ENCODE measurements at regions not wholly inside any gene's neighbourhood (a gene's known extent, or its start where the extent isn't known, plus 50 kb on each side); places are given as distances from the start of the nearest gene placed in this dataset.
A peak's percentile ranks its signal among the peaks of the same experiment; 100 is the strongest.

DNA sequence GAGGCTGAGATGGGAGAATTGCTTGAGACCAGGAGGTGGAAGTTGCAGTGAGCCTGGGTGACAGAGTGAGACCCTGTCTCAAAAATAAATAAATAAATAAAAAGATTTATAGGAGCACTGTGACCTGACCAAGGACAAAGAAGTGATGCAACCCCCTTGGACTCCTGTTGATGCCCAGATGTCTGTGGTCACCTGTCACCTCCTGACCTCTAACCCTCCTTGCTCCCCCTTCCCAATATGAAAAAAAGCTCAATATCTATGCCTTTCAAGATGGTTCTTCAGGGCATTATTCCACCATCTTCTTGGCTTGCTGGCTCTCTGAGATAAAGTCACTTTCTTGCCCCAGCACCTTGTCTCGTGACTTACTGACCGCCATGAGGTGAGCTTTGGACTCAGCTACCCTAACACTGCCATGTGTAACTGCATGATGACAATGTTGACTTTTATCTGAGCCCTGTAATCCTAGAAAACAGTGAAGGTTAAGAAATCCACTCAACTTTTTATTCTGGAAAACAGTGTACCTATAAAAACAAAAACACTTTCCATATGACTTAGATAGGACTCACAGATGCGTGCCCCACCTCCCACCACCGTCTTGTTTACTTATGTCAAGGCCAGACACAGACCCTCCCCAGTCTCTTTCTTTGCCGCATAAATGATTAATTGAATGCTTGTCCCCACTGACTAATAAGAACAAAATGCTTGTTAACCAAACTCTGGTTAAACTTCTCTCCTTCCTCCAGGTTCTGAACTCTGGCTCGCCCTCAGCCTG is 360.5 kb downstream of the BUD13 start:
- no peaks in the 10 kb centered on the region for H3K27me3 ChIP-seq (ENCODE audit: control insufficient read depth in 1 of 2, insufficient read depth in 2 of 2, low read length in 2 of 2)
- H3K4me1 ChIP-seq (ENCODE audit: insufficient read depth, low read length), result peaks cover 68% of the 10 kb centered on the region
- in situ Hi-C loops (cut with HindIII; ENCODE audit: extremely low pct_ligation_motif_present, low pct_unique_long_range_greater_than_20kb), result no loop called here
- no peaks in the 10 kb centered on the region for H3K9me3 ChIP-seq (ENCODE audit: low read length)
- CTCF ChIA-PET (ENCODE audit: low intra/inter-chr PET ratio, low total read pairs), result no interaction called here
- H3K4me3 ChIP-seq (replicated peaks in 1 of 3; ENCODE audit: insufficient read depth in 1 of 3, low read depth in 2 of 3, low read length in 3 of 3), result peak overlapping the region in 2 of 3 experiments; percentile 1 to 2; a peak in 2 of 6 replicates
- peak overlapping the region; percentile 58 for H3K9ac ChIP-seq (ENCODE audit: insufficient read depth, low read depth, low read length)
- TSS peak; percentile 90 for BruUV-seq (replicated peaks)
- no peaks in the 10 kb centered on the region for H3K36me3 ChIP-seq (replicated peaks in 1 of 2; ENCODE audit: control insufficient read depth in 1 of 2, insufficient read depth in 2 of 2, low read length in 2 of 2)
- no peak overlapping the region for H2AFZ ChIP-seq (ENCODE audit: low read length)
- H3K79me2 ChIP-seq (ENCODE audit: insufficient read depth, low read length), result no peaks in the 10 kb centered on the region
- peak; percentile 89 for DNase-seq (ENCODE audit: low spot score)
- WGBS (ENCODE audit: low lambda C conversion rate), result under 1% methylated on average over 6 of the region's 6 CpGs
- no peaks in the 10 kb centered on the region for H4K20me1 ChIP-seq (ENCODE audit: insufficient read depth, low read length)
- POLR2A ChIA-PET, result interaction anchor here (0.7 to 6.3 kb wide), 6 partner anchors 10 to 73 kb away, joined by 3 to 117 read pairs (median 4); no protein-coding TSS in a partner anchor
- peak; percentile 79 for ATAC-seq
- peak; percentile 81 for FAIRE-seq
- peak overlapping the region; percentile 72 for H3K4me2 ChIP-seq (ENCODE audit: low read depth, low read length)
- intact Hi-C loops (cut with micrococcal nuclease; ENCODE audit: unreplicated experiment), result loop anchor here (1.0 kb wide), 2 partner anchors 16 to 36 kb away; no protein-coding TSS in a partner anchor
- peak overlapping the region; percentile 86 for H3K27ac ChIP-seq (ENCODE audit: extremely low read length, insufficient read depth, low read length)
- TF ChIP-seq TEAD3 (CRISPR knock-in tag; optimal IDR thresholded peaks at IDR 0.05; ENCODE audit: borderline replicate concordance), result peak; percentile 6
- peak; percentile 75 for TF ChIP-seq CREM (IDR thresholded peaks at IDR 0.05)
- no peak for TF ChIP-seq CREM (CRISPR knock-in tag; IDR thresholded peaks at IDR 0.05)
- TF ChIP-seq KDM4B (CRISPR knock-in tag; IDR thresholded peaks at IDR 0.05), result no peak
- TF ChIP-seq GATAD1 (CRISPR knock-in tag; IDR thresholded peaks at IDR 0.05), result peak; percentile 50; the same call in 1 of the 2 replicates
- TF ChIP-seq, protein P1, sequence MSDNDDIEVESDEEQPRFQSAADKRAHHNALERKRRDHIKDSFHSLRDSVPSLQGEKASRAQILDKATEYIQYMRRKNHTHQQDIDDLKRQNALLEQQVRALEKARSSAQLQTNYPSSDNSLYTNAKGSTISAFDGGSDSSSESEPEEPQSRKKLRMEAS (IDR thresholded peaks at IDR 0.05), result peak; percentile 86
- TF ChIP-seq, protein P2, sequence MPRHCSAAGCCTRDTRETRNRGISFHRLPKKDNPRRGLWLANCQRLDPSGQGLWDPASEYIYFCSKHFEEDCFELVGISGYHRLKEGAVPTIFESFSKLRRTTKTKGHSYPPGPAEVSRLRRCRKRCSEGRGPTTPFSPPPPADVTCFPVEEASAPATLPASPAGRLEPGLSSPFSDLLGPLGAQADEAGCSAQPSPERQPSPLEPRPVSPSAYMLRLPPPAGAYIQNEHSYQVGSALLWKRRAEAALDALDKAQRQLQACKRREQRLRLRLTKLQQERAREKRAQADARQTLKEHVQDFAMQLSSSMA (CRISPR knock-in tag; IDR thresholded peaks at IDR 0.05), result no peak
- TF ChIP-seq, protein P3, sequence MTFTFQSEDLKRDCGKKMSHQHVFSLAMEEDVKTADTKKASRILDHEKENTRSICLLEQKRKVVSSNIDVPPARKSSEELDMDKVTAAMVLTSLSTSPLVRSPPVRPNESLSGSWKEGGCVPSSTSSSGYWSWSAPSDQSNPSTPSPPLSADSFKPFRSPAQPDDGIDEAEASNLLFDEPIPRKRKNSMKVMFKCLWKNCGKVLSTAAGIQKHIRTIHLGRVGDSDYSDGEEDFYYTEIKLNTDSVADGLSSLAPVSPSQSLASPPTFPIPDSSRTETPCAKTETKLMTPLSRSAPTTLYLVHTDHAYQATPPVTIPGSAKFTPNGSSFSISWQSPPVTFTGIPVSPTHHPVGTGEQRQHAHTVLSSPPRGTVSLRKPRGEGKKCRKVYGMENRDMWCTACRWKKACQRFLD (CRISPR knock-in tag; IDR thresholded peaks at IDR 0.05; ENCODE audit: borderline replicate concordance), result no peak
- TF ChIP-seq TSC22D2 (CRISPR knock-in tag; IDR thresholded peaks at IDR 0.05; ENCODE audit: borderline replicate concordance), result 0 out of 2 replicates have a peak, but pooled peaks have one; percentile 53
- TF ChIP-seq SIN3B (IDR thresholded peaks at IDR 0.05; ENCODE audit: low read length), result no peak
- no peak for TF ChIP-seq RFXANK (CRISPR knock-in tag; IDR thresholded peaks at IDR 0.05)
- TF ChIP-seq ZNF564 (CRISPR knock-in tag; IDR thresholded peaks at IDR 0.05), result 0 out of 2 replicates have a peak, but pooled peaks have one; percentile 29
- TF ChIP-seq, protein P4, sequence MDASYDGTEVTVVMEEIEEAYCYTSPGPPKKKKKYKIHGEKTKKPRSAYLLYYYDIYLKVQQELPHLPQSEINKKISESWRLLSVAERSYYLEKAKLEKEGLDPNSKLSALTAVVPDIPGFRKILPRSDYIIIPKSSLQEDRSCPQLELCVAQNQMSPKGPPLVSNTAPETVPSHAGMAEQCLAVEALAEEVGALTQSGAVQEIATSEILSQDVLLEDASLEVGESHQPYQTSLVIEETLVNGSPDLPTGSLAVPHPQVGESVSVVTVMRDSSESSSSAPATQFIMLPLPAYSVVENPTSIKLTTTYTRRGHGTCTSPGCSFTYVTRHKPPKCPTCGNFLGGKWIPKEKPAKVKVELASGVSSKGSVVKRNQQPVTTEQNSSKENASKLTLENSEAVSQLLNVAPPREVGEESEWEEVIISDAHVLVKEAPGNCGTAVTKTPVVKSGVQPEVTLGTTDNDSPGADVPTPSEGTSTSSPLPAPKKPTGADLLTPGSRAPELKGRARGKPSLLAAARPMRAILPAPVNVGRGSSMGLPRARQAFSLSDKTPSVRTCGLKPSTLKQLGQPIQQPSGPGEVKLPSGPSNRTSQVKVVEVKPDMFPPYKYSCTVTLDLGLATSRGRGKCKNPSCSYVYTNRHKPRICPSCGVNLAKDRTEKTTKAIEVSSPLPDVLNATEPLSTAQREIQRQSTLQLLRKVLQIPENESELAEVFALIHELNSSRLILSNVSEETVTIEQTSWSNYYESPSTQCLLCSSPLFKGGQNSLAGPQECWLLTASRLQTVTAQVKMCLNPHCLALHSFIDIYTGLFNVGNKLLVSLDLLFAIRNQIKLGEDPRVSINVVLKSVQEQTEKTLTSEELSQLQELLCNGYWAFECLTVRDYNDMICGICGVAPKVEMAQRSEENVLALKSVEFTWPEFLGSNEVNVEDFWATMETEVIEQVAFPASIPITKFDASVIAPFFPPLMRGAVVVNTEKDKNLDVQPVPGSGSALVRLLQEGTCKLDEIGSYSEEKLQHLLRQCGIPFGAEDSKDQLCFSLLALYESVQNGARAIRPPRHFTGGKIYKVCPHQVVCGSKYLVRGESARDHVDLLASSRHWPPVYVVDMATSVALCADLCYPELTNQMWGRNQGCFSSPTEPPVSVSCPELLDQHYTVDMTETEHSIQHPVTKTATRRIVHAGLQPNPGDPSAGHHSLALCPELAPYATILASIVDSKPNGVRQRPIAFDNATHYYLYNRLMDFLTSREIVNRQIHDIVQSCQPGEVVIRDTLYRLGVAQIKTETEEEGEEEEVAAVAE (CRISPR knock-in tag; IDR thresholded peaks at IDR 0.05; ENCODE audit: borderline replicate concordance), result no peak
- TF ChIP-seq, protein P5, sequence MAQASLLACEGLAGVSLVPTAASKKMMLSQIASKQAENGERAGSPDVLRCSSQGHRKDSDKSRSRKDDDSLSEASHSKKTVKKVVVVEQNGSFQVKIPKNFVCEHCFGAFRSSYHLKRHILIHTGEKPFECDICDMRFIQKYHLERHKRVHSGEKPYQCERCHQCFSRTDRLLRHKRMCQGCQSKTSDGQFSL (CRISPR knock-in tag; IDR thresholded peaks at IDR 0.05), result no peak
- peak; percentile 85 for TF ChIP-seq MED1 (CRISPR knock-in tag; IDR thresholded peaks at IDR 0.05)
- TF ChIP-seq ZNF263 (CRISPR knock-in tag; IDR thresholded peaks at IDR 0.05), result no peak

All from HepG2 (cell line).